C4-2B (cell line): ENCODE measurements at regions not wholly inside any gene's neighbourhood (a gene's known extent, or its start where the extent isn't known, plus 50 kb on each side); places are given as distances from the start of the nearest gene placed in this dataset.

Experiments
- H3K27ac ChIP-seq: fragments of 450-650 bp; 2 replicates; pipeline ENCODE4 v1.5.1; 2017
- CTCF ChIP-seq: fragments of 450-650 bp; conservative IDR thresholded peaks from 2 replicates; pipeline ENCODE4 v1.5.1; 2017; ENCODE audit warnings: mild to moderate bottlenecking
- ZFX ChIP-seq: fragments of 450-650 bp; IDR thresholded peaks from 2 replicates; pipeline ENCODE4 v1.6.1; 2017

GRCh38 chr7:41093141-41093540, 609.7 kb downstream of the INHBA start:
- no peak overlapping the region for H3K27ac ChIP-seq
- TF ChIP-seq ZFX (no peak), CTCF (no peak)

GRCh38 chr7:41085244-41085643, 617.6 kb downstream of the INHBA start:
- no peak for TF ChIP-seq ZFX
- no peak for TF ChIP-seq CTCF
- H3K27ac ChIP-seq: no peak overlapping the region

GRCh38 chr7:41084381-41084780, 618.5 kb downstream of the INHBA start:
- H3K27ac ChIP-seq: no peak overlapping the region
- TF ChIP-seq ZFX (no peak), CTCF (no peak)

GRCh38 chr7:41069635-41070034, 633.3 kb downstream of the INHBA start:
- no peak for TF ChIP-seq ZFX
- no peak for TF ChIP-seq CTCF
- no peak overlapping the region for H3K27ac ChIP-seq

- no peak overlapping the region for H3K27ac ChIP-seq
- TF ChIP-seq ZFX (no peak), CTCF (no peak)
Observed at GRCh38 chr7:41067576-41067975, 635.3 kb downstream of the INHBA start.

GRCh38 chr7:41065663-41066062, 637.2 kb downstream of the INHBA start:
- TF ChIP-seq ZFX (no peak), CTCF (no peak)
- peak overlapping the region; percentile 14; the same call in 1 of the 2 replicates for H3K27ac ChIP-seq

GRCh38 chr7:41063116-41063515, 639.8 kb downstream of the INHBA start:
- H3K27ac ChIP-seq: no peak overlapping the region
- TF ChIP-seq CTCF (no peak), ZFX (no peak)
